GM12891 (cell line): ENCODE measurements at regions not wholly inside any gene's neighbourhood (a gene's known extent, or its start where the extent isn't known, plus 50 kb on each side); places are given as distances from the start of the nearest gene placed in this dataset.

ENCODE experiments used
- POLR2A ChIP-seq: IDR thresholded peaks from 2 replicates; pipeline ENCODE4 v1.6.1; 2011; ENCODE audit warnings: low read depth, low read length, control low read depth
- POLR2AphosphoS5 ChIP-seq: IDR thresholded peaks from 2 replicates; pipeline ENCODE4 v1.6.1; 2011; ENCODE audit warnings: low read depth, low read length, control low read depth
- TAF1 ChIP-seq: IDR thresholded peaks from 2 replicates; pipeline ENCODE4 v1.6.1; 2011; ENCODE audit warnings: low read depth, low read length, control low read depth

DNA sequence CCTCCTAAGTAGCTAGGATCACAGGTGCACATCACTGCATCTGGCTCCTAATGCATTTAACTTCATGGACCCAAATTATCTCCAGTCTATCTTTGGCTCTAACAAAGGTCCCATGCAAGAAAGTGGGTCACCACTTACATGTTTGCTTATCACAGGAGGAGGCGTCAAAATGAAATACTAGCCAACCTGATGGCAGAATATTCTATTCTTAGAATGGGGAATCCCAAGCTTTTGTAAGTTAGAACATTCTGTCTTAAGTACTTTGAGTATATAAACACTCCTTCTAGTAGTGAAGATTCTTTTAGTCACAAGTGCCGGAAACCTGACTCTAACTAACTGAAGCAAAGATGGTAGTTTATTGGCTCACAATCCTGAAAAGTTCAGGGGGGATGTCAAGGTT, 72.0 kb upstream of the ADAMTS9 start:
- TF ChIP-seq POLR2AphosphoS5 (no peak), POLR2A (no peak), TAF1 (no peak)
